PC-9 (cell line): ENCODE measurements at regions not wholly inside any gene's neighbourhood (a gene's known extent, or its start where the extent isn't known, plus 50 kb on each side); places are given as distances from the start of the nearest gene placed in this dataset.

ENCODE experiments used
- EZH2 ChIP-seq: fragments of 200-600 bp; sonication (generic); IDR thresholded peaks from 2 replicates; pipeline ENCODE4 v1.8.0; 2017; ENCODE audit warnings: antibody characterized with exemption, low read depth
- TF ChIP-seq, protein P1 (sequence below): fragments of 200-600 bp; sonication (generic); conservative IDR thresholded peaks from 2 replicates; pipeline ENCODE4 v1.6.1; 2017; ENCODE audit warnings: mixed run types, antibody characterized with exemption, mild to moderate bottlenecking, moderate library complexity

DNA sequence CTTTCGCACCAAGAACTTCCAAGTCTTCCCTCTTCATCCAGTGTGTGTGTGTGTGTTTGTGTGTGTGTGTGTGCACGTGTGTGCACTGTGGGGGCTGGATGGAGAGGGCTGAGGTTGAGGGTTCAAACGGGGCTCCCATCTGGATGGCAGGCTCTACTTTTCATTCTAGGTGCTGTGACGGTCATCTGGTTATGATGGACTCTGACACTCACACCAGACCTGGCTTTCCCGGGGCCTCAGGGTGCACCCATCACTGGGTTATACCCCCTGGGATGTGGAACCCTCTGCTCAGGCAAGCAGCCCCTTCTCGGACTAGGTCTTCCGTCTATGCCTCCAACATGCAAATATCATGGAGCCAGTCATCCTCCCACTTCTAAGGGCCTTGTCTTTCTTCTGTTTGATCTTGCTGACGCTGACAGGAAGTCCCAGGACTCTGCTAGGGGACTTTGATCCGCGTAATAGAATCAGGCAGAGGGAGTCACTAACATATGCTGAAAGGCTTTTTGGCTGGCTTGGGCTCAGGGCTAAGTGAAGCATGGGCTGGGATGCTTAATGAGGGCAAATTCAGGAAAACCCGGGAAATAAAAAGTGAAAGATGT is 313.6 kb downstream of the CDC5L start:
- TF ChIP-seq, protein P1, sequence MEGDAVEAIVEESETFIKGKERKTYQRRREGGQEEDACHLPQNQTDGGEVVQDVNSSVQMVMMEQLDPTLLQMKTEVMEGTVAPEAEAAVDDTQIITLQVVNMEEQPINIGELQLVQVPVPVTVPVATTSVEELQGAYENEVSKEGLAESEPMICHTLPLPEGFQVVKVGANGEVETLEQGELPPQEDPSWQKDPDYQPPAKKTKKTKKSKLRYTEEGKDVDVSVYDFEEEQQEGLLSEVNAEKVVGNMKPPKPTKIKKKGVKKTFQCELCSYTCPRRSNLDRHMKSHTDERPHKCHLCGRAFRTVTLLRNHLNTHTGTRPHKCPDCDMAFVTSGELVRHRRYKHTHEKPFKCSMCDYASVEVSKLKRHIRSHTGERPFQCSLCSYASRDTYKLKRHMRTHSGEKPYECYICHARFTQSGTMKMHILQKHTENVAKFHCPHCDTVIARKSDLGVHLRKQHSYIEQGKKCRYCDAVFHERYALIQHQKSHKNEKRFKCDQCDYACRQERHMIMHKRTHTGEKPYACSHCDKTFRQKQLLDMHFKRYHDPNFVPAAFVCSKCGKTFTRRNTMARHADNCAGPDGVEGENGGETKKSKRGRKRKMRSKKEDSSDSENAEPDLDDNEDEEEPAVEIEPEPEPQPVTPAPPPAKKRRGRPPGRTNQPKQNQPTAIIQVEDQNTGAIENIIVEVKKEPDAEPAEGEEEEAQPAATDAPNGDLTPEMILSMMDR = no peak
- TF ChIP-seq EZH2 = no peak
